H1 (cell line): ENCODE measurements at regions not wholly inside any gene's neighbourhood (a gene's known extent, or its start where the extent isn't known, plus 50 kb on each side); places are given as distances from the start of the nearest gene placed in this dataset.

Source experiments
- CTCF ChIA-PET: fragments of 300-600 bp; sonication (Branson Sonifier 250); formaldehyde crosslinking; loops from one replicate; lab custom pipeline; 2021; ENCODE audit not compliant: partially characterized antibody; lab: Charles Lee
- POLR2A ChIA-PET: fragments of 300-600 bp; sonication (Branson Sonifier 250); formaldehyde crosslinking; loops from one replicate; lab custom pipeline; 2021; ENCODE audit warnings: inconsistent platforms; ENCODE audit not compliant: partially characterized antibody; lab: Charles Lee
- DNase-seq, 2 experiments: peaks; one replicate each; pipeline versions ENCODE4 v3.0.0 to v3.0.0-alpha.2; 2010 to 2022; ENCODE audit warnings: low spot score in 2 of 2, low read depth in 1 of 2, mixed read lengths in 1 of 2
- FAIRE-seq: peaks from 2 replicates; lab custom pipeline; 2011; peaks lifted over from hg19 to GRCh38; lab: Jason Lieb, UNC
- H2AFZ ChIP-seq: 2 replicates; pipeline ENCODE4 v1.8.1; 2012; ENCODE audit warnings: low read length, inconsistent platforms
- H2AK5ac ChIP-seq: 2 replicates; pipeline ENCODE4 v1.6.1; 2013; ENCODE audit warnings: low read depth, low read length
- H2BK120ac ChIP-seq: replicated peaks from 2 replicates; pipeline ENCODE3; 2013; ENCODE audit warnings: low read depth, low read length, inconsistent platforms
- H2BK12ac ChIP-seq: 2 replicates; pipeline ENCODE4 v1.6.1; 2013; ENCODE audit warnings: low read depth, low read length
- H2BK15ac ChIP-seq: 2 replicates; pipeline ENCODE4 v1.6.1; 2013; ENCODE audit warnings: low read length
- H2BK20ac ChIP-seq: 2 replicates; pipeline ENCODE4 v1.6.1; 2013; ENCODE audit warnings: low read length
- H2BK5ac ChIP-seq: 2 replicates; pipeline ENCODE4 v1.6.1; 2013; ENCODE audit warnings: low read depth, low read length
- H3K14ac ChIP-seq: 2 replicates; pipeline ENCODE4 v1.6.1; 2013; ENCODE audit warnings: inconsistent platforms; ENCODE audit not compliant: insufficient read length
- H3K18ac ChIP-seq: 2 replicates; pipeline ENCODE4 v1.6.1; 2013; ENCODE audit warnings: low read length; ENCODE audit errors: extremely low read depth
- H3K23ac ChIP-seq: 2 replicates; pipeline ENCODE4 v1.6.1; 2013; ENCODE audit warnings: inconsistent platforms; ENCODE audit not compliant: insufficient read length
- H3K23me2 ChIP-seq: 2 replicates; pipeline ENCODE4 v1.6.1; 2013; ENCODE audit warnings: low read depth, low read length
- H3K27ac ChIP-seq: 2 replicates; pipeline ENCODE4 v1.6.1; 2011; ENCODE audit warnings: low read depth, low read length, inconsistent platforms
- H3K27me3 ChIP-seq, 4 experiments: replicated peaks in 1 of 4; 1 replicate in 1 of 4; 2 replicates in 3 of 4; pipeline versions ENCODE4 v1.6.1 to v1.8.1; 2011 to 2013; ENCODE audit warnings: low read length in 3 of 4, mild to moderate bottlenecking in 3 of 4, inconsistent platforms in 2 of 4, mixed read lengths in 2 of 4, moderate library complexity in 1 of 4; ENCODE audit not compliant: control insufficient read depth in 3 of 4, insufficient read depth in 3 of 4; ENCODE audit errors: extremely low read depth in 1 of 4
- H3K36me3 ChIP-seq, 4 experiments: 2 replicates each; pipeline versions ENCODE4 v1.6.1 to v1.8.1; 2011 to 2013; ENCODE audit warnings: mild to moderate bottlenecking in 4 of 4, low read length in 3 of 4, moderate library complexity in 2 of 4, control low read depth in 1 of 4, inconsistent platforms in 1 of 4; ENCODE audit not compliant: insufficient read depth in 4 of 4, control insufficient read depth in 2 of 4
- H3K4ac ChIP-seq: replicated peaks from 2 replicates; pipeline ENCODE3; 2013; ENCODE audit warnings: low read length, low read depth, mixed read lengths, inconsistent platforms; ENCODE audit not compliant: insufficient read length
- H3K4me1 ChIP-seq, 4 experiments: replicated peaks in 1 of 4; 1 replicate in 1 of 4; 2 replicates in 3 of 4; pipeline versions ENCODE4 v1.6.1 to v1.8.1; 2011 to 2013; ENCODE audit warnings: low read length in 3 of 4, inconsistent platforms in 2 of 4, mixed read lengths in 1 of 4; ENCODE audit not compliant: insufficient read depth in 4 of 4, control insufficient read depth in 3 of 4
- H3K4me2 ChIP-seq, 2 experiments: 2 replicates each; pipeline versions ENCODE4 v1.6.1 to v1.8.1; 2011 to 2013; ENCODE audit warnings: low read depth in 2 of 2, low read length in 2 of 2, control low read depth in 1 of 2, inconsistent platforms in 1 of 2, mild to moderate bottlenecking in 1 of 2; ENCODE audit not compliant: insufficient read depth in 1 of 2
- H3K4me3 ChIP-seq, 4 experiments: fragments of 200-600, 300-600 bp in 1 of 4; sonication (generic), shearing (Covaris generic), sonication (Bioruptor Twin) in 1 of 4; 2 replicates each; pipeline versions ENCODE4 v1.5.1 to v1.8.1; 2011 to 2016; ENCODE audit warnings: low read length in 4 of 4, low read depth in 3 of 4, control low read depth in 2 of 4, inconsistent platforms in 2 of 4, mild to moderate bottlenecking in 2 of 4, mixed read lengths in 1 of 4, moderate library complexity in 1 of 4; ENCODE audit not compliant: insufficient read depth in 2 of 4; ENCODE audit errors: extremely low read depth in 1 of 4
- H3K56ac ChIP-seq: replicated peaks from 2 replicates; pipeline ENCODE3; 2013; ENCODE audit warnings: low read depth, mild to moderate bottlenecking, mixed read lengths, low read length, inconsistent platforms; ENCODE audit not compliant: insufficient read length
- H3K79me1 ChIP-seq: 2 replicates; pipeline ENCODE4 v1.6.1; 2013; ENCODE audit warnings: low read depth, low read length, control low read depth
- H3K79me2 ChIP-seq, 2 experiments: 2 replicates each; pipeline versions ENCODE4 v1.6.1 to v1.8.1; 2012 to 2013; ENCODE audit warnings: low read length in 2 of 2, mild to moderate bottlenecking in 2 of 2, inconsistent platforms in 1 of 2; ENCODE audit not compliant: insufficient read depth in 2 of 2, control insufficient read depth in 1 of 2
- H3K9ac ChIP-seq, 4 experiments: replicated peaks in 1 of 4; 1 replicate in 1 of 4; 2 replicates in 3 of 4; pipeline versions ENCODE4 v1.6.1 to v1.8.1; 2011 to 2013; ENCODE audit warnings: low read depth in 3 of 4, low read length in 3 of 4, control low read depth in 2 of 4, mild to moderate bottlenecking in 2 of 4, moderate library complexity in 2 of 4, inconsistent platforms in 1 of 4; ENCODE audit errors: extremely low read depth in 1 of 4
- H3K9me3 ChIP-seq, 2 experiments: 2 replicates each; pipeline versions ENCODE4 v1.6.1 to v1.8.1; 2012 to 2013; ENCODE audit warnings: mild to moderate bottlenecking in 2 of 2, moderate library complexity in 2 of 2, control low read depth in 1 of 2, inconsistent platforms in 1 of 2, low read depth in 1 of 2, low read length in 1 of 2, mixed read lengths in 1 of 2; ENCODE audit not compliant: insufficient read depth in 2 of 2
- H4K20me1 ChIP-seq, 2 experiments: replicated peaks in 1 of 2; 2 replicates each; pipeline versions ENCODE3 to v1.8.1; 2011 to 2013; ENCODE audit warnings: inconsistent platforms in 2 of 2, low read length in 2 of 2, mild to moderate bottlenecking in 1 of 2; ENCODE audit not compliant: insufficient read depth in 2 of 2, control insufficient read depth in 1 of 2
- H4K5ac ChIP-seq: 2 replicates; pipeline ENCODE4 v1.6.1; 2013; ENCODE audit warnings: low read length, low read depth, mixed read lengths, inconsistent platforms; ENCODE audit not compliant: insufficient read length
- H4K8ac ChIP-seq: 2 replicates; pipeline ENCODE4 v1.8.0; 2013; ENCODE audit warnings: mild to moderate bottlenecking, moderate library complexity, low read length, inconsistent platforms; ENCODE audit not compliant: insufficient read depth; ENCODE audit errors: extremely low read depth
- H4K91ac ChIP-seq: replicated peaks from 2 replicates; pipeline ENCODE3; 2013; ENCODE audit warnings: low read length, mixed read lengths, inconsistent platforms; ENCODE audit not compliant: insufficient read length
- ASH2L ChIP-seq: fragments of 200-600, 300-600 bp; sonication (generic); IDR thresholded peaks from one replicate; pipeline ENCODE4 v1.7.1; 2017; ENCODE audit warnings: low read length
- EGR1 ChIP-seq: IDR thresholded peaks from 2 replicates; pipeline ENCODE4 v1.6.1; 2011; ENCODE audit warnings: low read depth, low read length, borderline replicate concordance
- KDM4A ChIP-seq: IDR thresholded peaks from one replicate; pipeline ENCODE4 v1.7.1; 2012; ENCODE audit warnings: low read depth, mild to moderate bottlenecking, moderate library complexity, low read length, inconsistent platforms; ENCODE audit not compliant: severe bottlenecking
- MAFK ChIP-seq: IDR thresholded peaks from 2 replicates; pipeline ENCODE4 v1.6.1; 2012; ENCODE audit warnings: low read depth, mild to moderate bottlenecking, improper control_type of control experiment, low read length
- PHF8 ChIP-seq: fragments of 200-600 bp; sonication (generic); conservative IDR thresholded peaks from 2 replicates; pipeline ENCODE4 v1.7.1; 2012; ENCODE audit warnings: low read depth, mild to moderate bottlenecking, inconsistent platforms, low read length, moderate library complexity
- POLR2A ChIP-seq, 2 experiments: IDR thresholded peaks; 1 replicate in 1 of 2; 2 replicates in 1 of 2; pipeline ENCODE4 v1.6.1; 2011; ENCODE audit warnings: low read depth in 2 of 2, low read length in 2 of 2, mild to moderate bottlenecking in 2 of 2; ENCODE audit errors: control extremely low read depth in 1 of 2
- POLR2AphosphoS5 ChIP-seq: IDR thresholded peaks from 2 replicates; pipeline ENCODE4 v1.6.1; 2011; ENCODE audit warnings: low read depth, low read length
- RBBP5 ChIP-seq: IDR thresholded peaks from 2 replicates; pipeline ENCODE4 v1.7.1; 2012; ENCODE audit warnings: low read depth, mild to moderate bottlenecking, inconsistent platforms, low read length, moderate library complexity, borderline replicate concordance
- RXRA ChIP-seq: IDR thresholded peaks from 2 replicates; pipeline ENCODE4 v1.6.1; 2011; ENCODE audit warnings: low read depth, mild to moderate bottlenecking, low read length, moderate library complexity; ENCODE audit not compliant: insufficient read depth
- TAF1 ChIP-seq: IDR thresholded peaks from 2 replicates; pipeline ENCODE4 v1.6.1; 2011; ENCODE audit warnings: mild to moderate bottlenecking, low read depth, low read length
- TAF7 ChIP-seq: optimal IDR thresholded peaks from 2 replicates; pipeline ENCODE3; 2011; ENCODE audit warnings: low read depth, mild to moderate bottlenecking, inconsistent platforms, low read length, moderate library complexity, borderline replicate concordance
- WGBS, 2 experiments: shearing (Covaris generic) in 1 of 2; methylation state at CpG; one replicate each; pipeline versions ENCODE4 v1.1.6 to v1.1.7; 2013 to 2015; ENCODE audit warnings: low lambda C conversion rate in 2 of 2, mixed read lengths in 2 of 2, inconsistent platforms in 1 of 2, low coverage in 1 of 2, missing lambda C conversion rate in 1 of 2; ENCODE audit not compliant: insufficient replicate concordance in 2 of 2, insufficient coverage in 1 of 2, insufficient read length in 1 of 2; ENCODE audit errors: extremely low coverage in 1 of 2, missing lambda C conversion rate in 1 of 2; 5-methylcytosine and 5-hydroxymethylcytosine counted together
- TF ChIP-seq, protein P1 (sequence below): IDR thresholded peaks from 2 replicates; pipeline ENCODE4 v1.6.1; 2012; ENCODE audit warnings: inconsistent platforms

- Histone ChIP-seq H4K91ac (no peak overlapping the region), H2BK15ac (no peak overlapping the region), H3K4ac (no peak overlapping the region), H2AFZ (peak overlapping the region; percentile 94), H3K14ac (no peak overlapping the region), H4K5ac (peak overlapping the region; percentile 72), H3K27me3 (peaks cover 19 to 60% (median 41%) of the 10 kb centered on the region in 4 experiments), H3K9me3 (no peaks in the 10 kb centered on the region), H3K27ac (no peak overlapping the region; the same call in 1 of the 2 replicates), H3K79me2 (no peaks in the 10 kb centered on the region), H3K9ac (peak overlapping the region in 3 of 4 experiments; percentile 63 to 72 (median 71); a peak in 5 of 7 replicates), H2BK120ac (no peak overlapping the region), H3K36me3 (no peaks in the 10 kb centered on the region), H3K18ac (peak overlapping the region; percentile 95), H3K56ac (peak overlapping the region; percentile 71), H3K79me1 (no peaks in the 10 kb centered on the region), H2BK5ac (no peak overlapping the region; the same call in 1 of the 2 replicates), H3K23me2 (peaks cover 6% of the 10 kb centered on the region; the same call in 1 of the 2 replicates), H3K4me1 (peaks cover 0 to 17% (median 5%) of the 10 kb centered on the region in 4 experiments; a peak in 6 of 7 replicates), H3K23ac (no peak overlapping the region), H4K20me1 (no peaks in the 10 kb centered on the region), H2BK20ac (no peak overlapping the region), H2BK12ac (no peak overlapping the region; the same call in 1 of the 2 replicates), H3K4me2 (peak overlapping the region; percentile 39 to 84), H3K4me3 (peak overlapping the region; percentile 30 to 64 (median 53)), H2AK5ac (no peak overlapping the region), H4K8ac (peak overlapping the region; percentile 96)
- ChIA-PET CTCF (interaction anchor here (0.6 to 10.0 kb wide), 42 partner anchors 9 to 1178 kb away, joined by 3 to 223 read pairs (median 6); partner anchors contain the start of gene CD34), POLR2A (interaction anchor here (0.6 to 1.9 kb wide), 11 partner anchors 12 to 158 kb away, joined by 3 to 10 read pairs (median 3); no protein-coding TSS in a partner anchor)
- DNase-seq (peak in 1 of 2 experiments; percentile 94), FAIRE-seq (no peak)
- WGBS, 2 experiments: 2% methylated on average over 42 of the region's 59 CpGs; no CpG with 5 or more reads in 1 of the 2 experiments
- TF ChIP-seq POLR2AphosphoS5 (no peak), KDM4A (peak; percentile 93), POLR2A (IDR thresholded peaks at IDR 0.05; ENCODE audit: control extremely low read depth in 1 of 2, low read depth in 2 of 2, low read length in 2 of 2) (peak in 1 of 2 experiments; percentile 93; a peak in 2 of 3 replicates), TAF7 (peak; percentile 83), EGR1 (no peak), TAF1 (peak; percentile 72), RXRA (no peak), MAFK (no peak), PHF8 (peak; percentile 94), ASH2L (peak; percentile 90), RBBP5 (peak; percentile 78; the same call in 1 of the 2 replicates)
- TF ChIP-seq, protein P1, sequence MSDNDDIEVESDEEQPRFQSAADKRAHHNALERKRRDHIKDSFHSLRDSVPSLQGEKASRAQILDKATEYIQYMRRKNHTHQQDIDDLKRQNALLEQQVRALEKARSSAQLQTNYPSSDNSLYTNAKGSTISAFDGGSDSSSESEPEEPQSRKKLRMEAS: 0 out of 2 replicates have a peak, but pooled peaks have one; percentile 46
Observed at GRCh38 chr1:207963427-207964194, 52.7 kb upstream of the CD34 start.
